K562 (cell line): ENCODE measurements at regions not wholly inside any gene's neighbourhood (a gene's known extent, or its start where the extent isn't known, plus 50 kb on each side); places are given as distances from the start of the nearest gene placed in this dataset.
"Not testable (repeated sequence)": the region's sequence is repeated elsewhere in the genome, so short reads cannot be mapped to it uniquely, and the experiment has no call there.

ENCODE experiments used
- ATAC-seq: fragments of 200-7000 bp; cut with Tn5 transposase; 3 replicates; pipeline ENCODE4 v1.9.1; 2020; ENCODE audit warnings: moderate library complexity
- BruUV-seq: library from RNA; stranded (reverse); fragments of 400-500 nt; replicated peaks from 2 replicates; lab custom pipeline; 2021; lab: Mats Ljungman, UMichigan
- CTCF ChIA-PET: fragments of 300-600 bp; formaldehyde crosslinking; extraction: SDS; loops from one replicate; lab custom pipeline; 2021; ENCODE audit warnings: low intra/inter-chr PET ratio; lab: Yijun Ruan, JAX
- POLR2A ChIA-PET: fragments of 300-600, 350-650 bp; sonication (Branson Sonifier 250); formaldehyde crosslinking; extraction: SDS; loops from one replicate; lab custom pipeline; 2021; ENCODE audit warnings: antibody characterized with exemption, inconsistent platforms; lab: Yijun Ruan, JAX
- DNase-seq, 4 experiments: peaks; one replicate each; pipeline versions ENCODE4 v3.0.0 to v3.0.0-alpha.2; 2011 to 2018; ENCODE audit warnings: low spot score in 3 of 4, mixed read lengths in 3 of 4; ENCODE audit errors: extremely low read depth in 1 of 4
- FAIRE-seq: peaks from 2 replicates; lab custom pipeline; 2011; peaks lifted over from hg19 to GRCh38; lab: Jason Lieb, UNC
- H2AFZ ChIP-seq: 2 replicates; pipeline ENCODE4 v1.6.0; 2011; ENCODE audit warnings: low read depth, low read length, control low read depth, inconsistent platforms
- H3K27ac ChIP-seq: fragments of 200-600 bp; 3 replicates; pipeline ENCODE4 v1.8.0; 2011; ENCODE audit warnings: low read depth, mild to moderate bottlenecking, control low read depth, inconsistent platforms, low read length, moderate library complexity, mixed read lengths; ENCODE audit errors: extremely low read depth
- H3K27me3 ChIP-seq, 2 experiments: fragments of 300-600 bp in 1 of 2; 2 replicates in 1 of 2; 3 replicates in 1 of 2; pipeline versions ENCODE4 v1.6.0 to v1.8.0; 2011; ENCODE audit warnings: inconsistent platforms in 2 of 2, low read length in 2 of 2, mild to moderate bottlenecking in 1 of 2, mixed read lengths in 1 of 2, moderate library complexity in 1 of 2; ENCODE audit not compliant: control insufficient read depth in 2 of 2, insufficient read depth in 2 of 2
- H3K36me3 ChIP-seq: fragments of 300-600 bp; 3 replicates; pipeline ENCODE4 v1.8.0; 2011; ENCODE audit warnings: mild to moderate bottlenecking, low read length, inconsistent platforms; ENCODE audit not compliant: control insufficient read depth, insufficient read depth
- H3K4me1 ChIP-seq, 2 experiments: fragments of 200-600 bp in 1 of 2; replicated peaks in 1 of 2; 2 replicates in 1 of 2; 3 replicates in 1 of 2; pipeline versions ENCODE4 v1.5.1 to v1.8.0; 2011; ENCODE audit warnings: inconsistent platforms in 2 of 2, low read length in 2 of 2, mild to moderate bottlenecking in 1 of 2, mixed read lengths in 1 of 2, moderate library complexity in 1 of 2; ENCODE audit not compliant: control insufficient read depth in 2 of 2, insufficient read depth in 2 of 2
- H3K4me2 ChIP-seq: 2 replicates; pipeline ENCODE4 v1.6.1; 2011; ENCODE audit warnings: low read length, control low read depth, inconsistent platforms, mixed read lengths; ENCODE audit not compliant: insufficient read depth
- H3K4me3 ChIP-seq: fragments of 200-600 bp; sonication (generic), shearing (Covaris generic); 2 replicates; pipeline ENCODE4 v1.5.1; 2016; ENCODE audit warnings: control low read depth, inconsistent platforms
- H3K79me2 ChIP-seq: fragments of 200-600 bp; 3 replicates; pipeline ENCODE4 v1.8.0; 2011; ENCODE audit warnings: low read length, inconsistent platforms; ENCODE audit not compliant: control insufficient read depth, insufficient read depth
- H3K9ac ChIP-seq, 2 experiments: 2 replicates each; pipeline versions ENCODE4 v1.6.0 to v1.6.1; 2011; ENCODE audit warnings: low read depth in 2 of 2, low read length in 2 of 2, control low read depth in 1 of 2, inconsistent platforms in 1 of 2, mild to moderate bottlenecking in 1 of 2, mixed read lengths in 1 of 2; ENCODE audit not compliant: insufficient read depth in 1 of 2
- H3K9me1 ChIP-seq: one replicate; pipeline ENCODE4 v1.6.0; 2011; ENCODE audit warnings: inconsistent platforms, mild to moderate bottlenecking, low read length, moderate library complexity; ENCODE audit not compliant: control insufficient read depth, insufficient read depth
- H3K9me3 ChIP-seq: replicated peaks from 2 replicates; pipeline ENCODE4 v1.5.1; 2011; ENCODE audit warnings: low read depth, low read length, inconsistent platforms; ENCODE audit not compliant: control insufficient read depth, insufficient read depth
- H4K20me1 ChIP-seq: replicated peaks from 2 replicates; pipeline ENCODE4 v1.6.1; 2011; ENCODE audit warnings: low read length, inconsistent platforms, mixed read lengths; ENCODE audit not compliant: control insufficient read depth, insufficient read depth
- ADNP ChIP-seq: fragments of 200-800 bp; sonication (Bioruptor generic); IDR thresholded peaks from 2 replicates; pipeline ENCODE4 v1.6.1; 2016; ENCODE audit warnings: missing genetic modification characterization, missing compliant biosample characterization
- BCOR ChIP-seq: fragments of 450-650 bp; IDR thresholded peaks from 2 replicates; pipeline ENCODE4 v1.6.1; 2016
- CHCHD3 ChIP-seq: fragments of 250-450 bp; sonication (Bioruptor Pico); IDR thresholded peaks from 2 replicates; pipeline ENCODE4 v2.1.2; 2022; ENCODE audit warnings: mild to moderate bottlenecking
- ELF4 ChIP-seq: fragments of 450-650 bp; formaldehyde crosslinking; IDR thresholded peaks from 2 replicates; pipeline ENCODE4 v1.4.0; 2022; ENCODE audit warnings: missing genetic modification characterization
- MTA1 ChIP-seq: fragments of 450-650 bp; IDR thresholded peaks from 2 replicates; pipeline ENCODE4 v1.6.1; 2017; ENCODE audit warnings: borderline replicate concordance
- NFYB ChIP-seq: IDR thresholded peaks from 2 replicates; pipeline ENCODE4 v1.6.1; 2011; ENCODE audit warnings: mild to moderate bottlenecking, moderate library complexity; ENCODE audit not compliant: insufficient read length; ENCODE audit errors: extremely low read depth
- PHTF2 ChIP-seq: fragments of 250-450 bp; sonication (Bioruptor Pico); IDR thresholded peaks from 2 replicates; pipeline ENCODE4 v1.5.0; 2021; ENCODE audit warnings: mild to moderate bottlenecking
- RBM25 ChIP-seq: fragments of 200-400 bp; formaldehyde crosslinking; IDR thresholded peaks from 2 replicates; pipeline ENCODE4 v1.6.1; 2018; ENCODE audit warnings: low read length, low read depth, moderate library complexity; ENCODE audit not compliant: severe bottlenecking
- SIRT6 ChIP-seq: IDR thresholded peaks from one replicate; pipeline ENCODE4 v1.6.1; 2012; ENCODE audit warnings: low read depth, mild to moderate bottlenecking, control low read depth, inconsistent platforms, low read length, moderate library complexity
- ZNF146 ChIP-seq: IDR thresholded peaks from one replicate; pipeline ENCODE4 v1.6.1; 2018; ENCODE audit warnings: missing compliant biosample characterization; ENCODE audit not compliant: unreplicated experiment
- ZNF197 ChIP-seq: fragments of 200-800 bp; sonication (Bioruptor generic); IDR thresholded peaks from 2 replicates; pipeline ENCODE4 v1.6.1; 2016; ENCODE audit warnings: low read depth, missing genetic modification characterization, missing compliant biosample characterization
- WGBS: fragments of 100-300 bp; shearing (Covaris generic); methylation state at CpG from one replicate; pipeline ENCODE4 v1.1.6; 2016; ENCODE audit warnings: low coverage, mixed read lengths; ENCODE audit not compliant: insufficient coverage; ENCODE audit errors: missing lambda C conversion rate; 5-methylcytosine and 5-hydroxymethylcytosine counted together
- in situ Hi-C: fragments of 300-500 bp; cut with MboI; formaldehyde crosslinking; loops from 4 replicates; pipeline ENCODE4 v1.15.0; 2018; ENCODE audit warnings: inconsistent platforms, mixed read lengths
- intact Hi-C: fragments of 100-400 bp; cut with micrococcal nuclease; formaldehyde crosslinking; loops from 2 replicates; pipeline ENCODE4 v1.14.2; 2022

DNA sequence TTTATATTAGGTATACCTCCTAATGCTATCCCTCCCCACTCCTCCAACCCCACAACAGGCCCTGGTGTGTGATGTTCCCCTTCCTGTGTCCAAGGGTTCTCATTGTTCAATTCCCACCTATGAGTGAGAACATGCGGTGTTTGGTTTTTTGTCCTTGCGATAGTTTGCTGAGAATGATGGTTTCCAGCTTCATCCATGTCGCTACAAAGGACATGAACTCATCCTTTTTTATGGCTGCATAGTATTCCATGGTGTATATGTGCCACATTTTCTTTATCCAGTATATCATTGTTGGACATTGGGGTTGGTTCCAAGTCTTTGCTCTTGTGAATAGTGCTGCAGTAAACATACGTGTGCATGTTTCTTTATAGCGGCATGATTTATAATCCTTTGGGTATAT is 345.1 kb upstream of the FANCL start:
- BruUV-seq, POLR2A ChIA-PET, FAIRE-seq, H3K9me3 ChIP-seq, CTCF ChIA-PET, H3K36me3 ChIP-seq, H3K9me1 ChIP-seq, DNase-seq, H3K4me1 ChIP-seq, H3K4me3 ChIP-seq, H4K20me1 ChIP-seq, H3K9ac ChIP-seq, ATAC-seq, in situ Hi-C loops, H2AFZ ChIP-seq, H3K27me3 ChIP-seq, H3K4me2 ChIP-seq, intact Hi-C loops, H3K27ac ChIP-seq, H3K79me2 ChIP-seq: not testable (repeated sequence)
- peak; percentile 58 for TF ChIP-seq ZNF146 (CRISPR knock-in tag)
- 79% methylated on average over 2 of the region's 5 CpGs for WGBS

- Histone ChIP-seq H3K36me3 (no peaks in the 10 kb centered on the region), H3K9me1 (no peaks in the 10 kb centered on the region), H3K79me2 (no peaks in the 10 kb centered on the region), H3K4me1 (no peaks in the 10 kb centered on the region), H4K20me1 (no peaks in the 10 kb centered on the region), H3K9ac (no peak overlapping the region), H3K4me2 (no peak overlapping the region), H3K27ac (no peak overlapping the region), H2AFZ (no peak overlapping the region), H3K27me3 (no peaks in the 10 kb centered on the region), H3K9me3 (no peaks in the 10 kb centered on the region), H3K4me3 (no peak overlapping the region)
- POLR2A ChIA-PET = no interaction called here
- ATAC-seq = no peak
- WGBS = 82% methylated on average over 5 of the region's 5 CpGs
- CTCF ChIA-PET = no interaction called here
- FAIRE-seq = no peak
- BruUV-seq = no TSS peak
- TF ChIP-seq PHTF2 (no peak), MTA1 (no peak), RBM25 (peak; percentile 76), CHCHD3 (CRISPR knock-in tag) (no peak), ELF4 (CRISPR knock-in tag) (no peak), ZNF197 (CRISPR knock-in tag) (no peak), NFYB (no peak), ADNP (tag) (0 out of 2 replicates have a peak, but pooled peaks have one; percentile 52), BCOR (peak; percentile 49; the same call in 1 of the 2 replicates), SIRT6 (no peak)
- in situ Hi-C loops (no loop called here), intact Hi-C loops (no loop called here)
- DNase-seq = no peak
These were observed 344.1 kb upstream of the FANCL start for GRCh38 chr2:58585233-58585632.
